ENCODE measurements at regions not wholly inside any gene's neighbourhood (a gene's known extent, or its start where the extent isn't known, plus 50 kb on each side); places are given as distances from the start of the nearest gene placed in this dataset.

DNA sequence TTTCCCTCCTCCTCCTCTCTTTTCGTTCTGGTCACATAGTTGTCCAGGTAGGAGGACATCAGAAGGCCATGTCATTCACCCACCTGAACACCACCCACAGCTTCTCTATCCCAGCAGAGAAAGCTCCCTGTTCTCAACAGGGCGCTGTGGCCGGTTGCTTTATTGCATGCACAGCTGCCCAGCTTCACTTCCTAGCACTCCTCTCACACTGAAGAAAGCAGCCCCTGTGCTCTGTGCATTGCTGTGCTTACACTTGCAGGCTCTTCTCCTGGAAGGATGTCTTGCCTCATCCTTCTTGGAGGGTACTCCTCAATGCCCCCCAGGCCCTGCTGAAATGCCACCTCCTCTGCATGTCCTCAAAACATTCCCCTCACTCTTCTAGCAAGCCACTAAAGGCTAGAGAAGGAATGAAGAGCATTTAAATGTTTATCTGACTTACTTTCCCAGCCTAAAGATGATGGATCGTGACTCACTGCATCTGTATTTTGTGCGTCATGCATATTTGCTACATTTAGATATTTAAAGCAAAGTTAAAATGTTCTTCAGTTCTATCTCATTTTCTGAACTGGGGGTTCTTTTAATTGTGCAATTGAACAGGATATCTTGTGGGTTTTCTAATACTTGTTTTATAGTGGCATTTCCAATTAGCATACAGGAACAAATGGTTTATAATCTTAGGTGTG is 186.4 kb upstream of the PUDP start:
- no peak for TF ChIP-seq POLR2A (IDR thresholded peaks at IDR 0.05)
- TF ChIP-seq, protein P1, sequence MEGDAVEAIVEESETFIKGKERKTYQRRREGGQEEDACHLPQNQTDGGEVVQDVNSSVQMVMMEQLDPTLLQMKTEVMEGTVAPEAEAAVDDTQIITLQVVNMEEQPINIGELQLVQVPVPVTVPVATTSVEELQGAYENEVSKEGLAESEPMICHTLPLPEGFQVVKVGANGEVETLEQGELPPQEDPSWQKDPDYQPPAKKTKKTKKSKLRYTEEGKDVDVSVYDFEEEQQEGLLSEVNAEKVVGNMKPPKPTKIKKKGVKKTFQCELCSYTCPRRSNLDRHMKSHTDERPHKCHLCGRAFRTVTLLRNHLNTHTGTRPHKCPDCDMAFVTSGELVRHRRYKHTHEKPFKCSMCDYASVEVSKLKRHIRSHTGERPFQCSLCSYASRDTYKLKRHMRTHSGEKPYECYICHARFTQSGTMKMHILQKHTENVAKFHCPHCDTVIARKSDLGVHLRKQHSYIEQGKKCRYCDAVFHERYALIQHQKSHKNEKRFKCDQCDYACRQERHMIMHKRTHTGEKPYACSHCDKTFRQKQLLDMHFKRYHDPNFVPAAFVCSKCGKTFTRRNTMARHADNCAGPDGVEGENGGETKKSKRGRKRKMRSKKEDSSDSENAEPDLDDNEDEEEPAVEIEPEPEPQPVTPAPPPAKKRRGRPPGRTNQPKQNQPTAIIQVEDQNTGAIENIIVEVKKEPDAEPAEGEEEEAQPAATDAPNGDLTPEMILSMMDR (IDR thresholded peaks at IDR 0.05): no peak
